LNCaP clone FGC (cell line): ENCODE measurements at regions not wholly inside any gene's neighbourhood (a gene's known extent, or its start where the extent isn't known, plus 50 kb on each side); places are given as distances from the start of the nearest gene placed in this dataset.

Experiments used
- DNase-seq: peaks from one replicate; pipeline ENCODE4 v3.0.0-alpha.2; 2011; ENCODE audit warnings: low read depth
- H3K4me3 ChIP-seq: 2 replicates; pipeline ENCODE4 v1.5.1; 2011; ENCODE audit warnings: mild to moderate bottlenecking, low read depth, low read length, control low read depth
- TF ChIP-seq, protein P1 (sequence below): IDR thresholded peaks from 2 replicates; pipeline ENCODE4 v1.5.1; 2012; ENCODE audit warnings: mild to moderate bottlenecking; ENCODE audit not compliant: control insufficient read depth, insufficient read depth; ENCODE audit errors: extremely low read depth

DNA sequence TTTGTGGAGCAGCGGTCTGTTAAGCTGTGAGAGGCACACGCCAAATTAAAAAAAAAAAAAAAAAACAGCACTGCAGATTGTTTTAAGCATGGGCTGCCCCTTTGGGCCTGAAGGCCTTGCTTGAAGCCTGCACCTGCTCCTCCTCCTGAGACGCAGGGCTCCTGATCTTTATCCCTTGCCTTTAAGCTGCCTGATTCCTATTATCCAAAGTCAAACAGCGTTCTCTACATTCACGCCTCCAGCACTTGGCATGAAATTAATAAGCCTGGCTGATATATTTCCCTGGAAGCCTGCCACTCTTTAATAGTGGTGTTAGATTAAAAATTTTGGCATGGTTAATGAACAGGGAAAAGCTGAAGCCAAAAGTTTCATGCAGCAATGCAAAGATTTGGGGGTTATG lies 163.9 kb downstream of the FAXC start:
- TF ChIP-seq, protein P1, sequence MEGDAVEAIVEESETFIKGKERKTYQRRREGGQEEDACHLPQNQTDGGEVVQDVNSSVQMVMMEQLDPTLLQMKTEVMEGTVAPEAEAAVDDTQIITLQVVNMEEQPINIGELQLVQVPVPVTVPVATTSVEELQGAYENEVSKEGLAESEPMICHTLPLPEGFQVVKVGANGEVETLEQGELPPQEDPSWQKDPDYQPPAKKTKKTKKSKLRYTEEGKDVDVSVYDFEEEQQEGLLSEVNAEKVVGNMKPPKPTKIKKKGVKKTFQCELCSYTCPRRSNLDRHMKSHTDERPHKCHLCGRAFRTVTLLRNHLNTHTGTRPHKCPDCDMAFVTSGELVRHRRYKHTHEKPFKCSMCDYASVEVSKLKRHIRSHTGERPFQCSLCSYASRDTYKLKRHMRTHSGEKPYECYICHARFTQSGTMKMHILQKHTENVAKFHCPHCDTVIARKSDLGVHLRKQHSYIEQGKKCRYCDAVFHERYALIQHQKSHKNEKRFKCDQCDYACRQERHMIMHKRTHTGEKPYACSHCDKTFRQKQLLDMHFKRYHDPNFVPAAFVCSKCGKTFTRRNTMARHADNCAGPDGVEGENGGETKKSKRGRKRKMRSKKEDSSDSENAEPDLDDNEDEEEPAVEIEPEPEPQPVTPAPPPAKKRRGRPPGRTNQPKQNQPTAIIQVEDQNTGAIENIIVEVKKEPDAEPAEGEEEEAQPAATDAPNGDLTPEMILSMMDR: no peak
- no peak for DNase-seq
- no peak overlapping the region for H3K4me3 ChIP-seq

DNA sequence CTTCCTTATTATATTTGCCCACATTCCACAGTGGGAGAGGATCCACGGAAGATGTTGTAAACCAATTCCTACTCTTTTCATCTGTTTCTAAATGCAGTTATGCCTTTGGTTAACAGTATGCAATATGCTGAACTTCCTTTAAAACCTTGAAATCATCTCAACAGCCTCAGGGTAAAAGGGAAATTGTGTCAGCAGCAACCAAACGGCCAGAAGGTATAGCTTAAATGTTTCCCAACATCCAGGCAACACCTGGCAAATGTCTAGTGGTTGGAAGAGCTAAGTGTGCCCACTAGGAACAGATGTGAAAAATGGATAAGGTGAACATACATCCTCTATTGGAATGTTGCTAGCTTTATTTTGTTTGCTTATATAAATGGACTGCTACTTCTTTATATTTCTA lies 164.8 kb downstream of the FAXC start:
- DNase-seq: no peak
- no peak overlapping the region for H3K4me3 ChIP-seq
- TF ChIP-seq, protein P1: no peak

DNA sequence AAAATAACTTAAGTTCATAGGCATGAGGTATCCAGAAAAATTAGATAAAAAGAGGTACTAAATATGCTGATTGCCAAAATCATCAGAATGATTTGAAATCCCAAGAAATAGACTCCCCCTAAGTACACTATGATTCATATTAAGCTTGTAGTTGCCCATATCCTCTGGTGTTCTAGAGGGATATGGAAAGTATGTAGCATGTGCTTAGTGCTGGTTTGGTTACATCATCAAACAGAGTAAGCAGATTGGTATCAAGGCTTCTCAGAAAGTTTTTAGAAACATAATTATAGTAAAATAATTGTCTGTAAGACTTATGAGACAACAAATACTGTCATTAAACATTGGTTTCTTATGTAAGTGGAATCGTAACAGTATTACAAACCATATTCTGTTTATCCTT lies 166.4 kb downstream of the FAXC start:
- TF ChIP-seq, protein P1: no peak
- no peak for DNase-seq
- no peak overlapping the region for H3K4me3 ChIP-seq

DNA sequence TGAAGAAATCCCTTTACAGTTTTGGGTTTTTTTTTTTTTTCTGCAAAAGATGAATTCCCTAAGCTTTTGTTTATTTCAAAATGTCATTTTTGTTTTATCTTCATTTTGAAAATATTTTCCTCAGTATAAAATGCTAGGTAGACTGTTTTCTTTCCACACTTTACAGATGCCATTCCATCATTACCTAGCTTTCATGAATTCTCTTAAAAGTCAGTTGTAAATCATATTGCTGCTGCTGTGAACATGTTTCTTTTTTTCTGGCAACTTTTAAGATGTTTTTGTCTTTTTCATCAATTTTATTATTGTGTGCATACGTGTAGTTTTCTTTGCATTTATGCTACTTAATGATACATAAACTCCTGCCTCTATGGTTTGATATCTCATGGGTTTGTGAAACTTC lies 168.3 kb downstream of the FAXC start:
- H3K4me3 ChIP-seq: no peak overlapping the region
- DNase-seq: no peak

DNA sequence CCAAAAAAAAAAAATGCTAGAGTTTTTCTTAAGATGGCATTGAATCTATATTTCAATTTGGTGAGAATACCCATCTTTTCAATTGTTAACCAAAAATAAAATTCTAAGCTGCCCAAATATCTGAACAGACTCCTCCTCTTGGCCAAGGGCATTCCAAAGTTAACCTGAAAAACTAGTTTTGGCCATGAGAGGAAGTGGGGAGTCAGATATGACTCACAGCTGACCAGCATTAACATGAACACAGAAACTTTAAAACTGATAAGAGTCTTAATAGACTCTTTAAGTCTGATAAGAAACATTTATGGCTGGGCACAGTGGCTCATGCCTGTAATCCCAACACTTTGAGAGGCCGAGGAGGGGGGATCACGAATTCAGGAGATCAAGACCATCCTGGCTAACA lies 171.3 kb downstream of the FAXC start:
- no peak overlapping the region for H3K4me3 ChIP-seq
- TF ChIP-seq, protein P1: no peak
- DNase-seq: no peak

More for the DNA sequence above, 168.3 kb downstream of the FAXC start:
- TF ChIP-seq, protein P1: no peak

DNA sequence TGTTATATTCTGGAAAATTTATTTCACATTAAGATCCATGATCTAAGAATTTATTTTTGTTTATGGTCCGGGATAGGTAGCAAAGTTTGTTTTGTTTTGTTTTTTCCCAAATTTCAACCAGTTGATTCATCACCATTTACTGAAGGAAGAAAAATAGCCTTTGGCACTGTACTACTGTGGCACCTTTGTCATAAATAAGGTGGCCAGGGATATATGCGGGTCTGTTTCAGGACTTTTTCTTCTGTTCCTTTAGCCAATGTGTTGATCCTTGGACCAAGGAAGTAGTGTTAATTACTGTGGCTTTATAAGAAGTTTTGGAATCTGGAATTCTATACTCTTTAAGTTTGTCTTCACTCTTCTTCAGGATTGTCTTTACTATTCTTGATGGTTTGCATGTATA lies 171.7 kb downstream of the FAXC start:
- no peak overlapping the region for H3K4me3 ChIP-seq
- no peak for DNase-seq
- TF ChIP-seq, protein P1: no peak

DNA sequence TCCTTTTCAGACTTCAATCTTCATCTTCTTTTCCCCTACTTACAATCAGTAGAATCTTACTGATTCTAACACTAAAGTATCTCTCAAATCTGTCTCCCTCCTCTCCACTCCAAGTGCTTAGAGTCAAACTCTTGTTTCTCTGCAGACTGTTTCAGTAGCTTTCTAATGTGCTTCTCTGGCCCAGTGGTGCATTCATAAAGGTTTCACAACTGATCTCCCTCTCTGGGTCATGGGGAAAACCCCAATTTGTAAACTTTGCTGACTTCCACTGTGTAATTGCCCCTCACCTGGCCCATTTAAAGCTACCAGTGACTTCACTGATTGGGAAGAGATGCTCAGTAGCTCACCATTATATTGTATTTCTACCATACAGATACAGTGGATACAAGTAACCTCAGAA lies 183.6 kb downstream of the FAXC start:
- no peak overlapping the region for H3K4me3 ChIP-seq
- TF ChIP-seq, protein P1: no peak
- DNase-seq: no peak
